ENCODE measurements at regions not wholly inside any gene's neighbourhood (a gene's known extent, or its start where the extent isn't known, plus 50 kb on each side); places are given as distances from the start of the nearest gene placed in this dataset.

DNA sequence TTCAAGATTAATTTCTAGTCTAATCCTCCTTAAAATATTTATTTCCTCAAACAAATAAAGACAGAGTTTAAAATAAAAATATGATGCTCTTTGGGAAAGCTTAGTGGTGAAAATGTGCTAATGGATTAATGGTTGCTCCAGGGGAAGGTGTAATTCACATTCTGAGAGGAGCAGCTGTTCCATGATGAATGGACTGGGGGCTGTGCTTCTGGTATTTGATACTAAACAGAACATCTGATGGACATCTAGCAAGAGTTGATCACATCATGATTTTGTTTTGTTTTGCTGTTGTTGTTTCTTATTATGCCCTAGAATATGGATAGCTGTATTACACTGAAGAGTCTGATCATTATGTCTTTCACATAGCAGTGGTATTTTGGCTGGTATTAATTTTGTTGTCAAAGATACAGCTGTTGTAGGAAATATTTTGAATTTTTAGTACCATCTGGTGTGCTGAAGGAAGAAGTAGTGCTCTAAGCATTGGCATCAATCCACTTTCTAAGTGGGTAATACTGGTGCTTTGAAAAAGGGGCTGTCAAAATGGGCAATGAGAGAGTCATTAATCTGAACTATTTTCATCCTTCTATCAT is 296.4 kb downstream of the ADAMTS20 start:
- Histone ChIP-seq H3K27me3 (ENCODE audit: control insufficient read depth, insufficient read depth, low read length) (no peaks in the 10 kb centered on the region), H3K4me2 (ENCODE audit: extremely low read depth, insufficient read depth, low read length) (no peak overlapping the region), H3K36me3 (ENCODE audit: control insufficient read depth, insufficient read depth, low read length) (no peaks in the 10 kb centered on the region), H3K79me2 (ENCODE audit: control insufficient read depth, insufficient read depth, low read length) (no peaks in the 10 kb centered on the region), H3K9me3 (ENCODE audit: control insufficient read depth, insufficient read depth, low read depth, low read length) (no peaks in the 10 kb centered on the region), H2AFZ (ENCODE audit: low read length) (no peak overlapping the region), H3K27ac (ENCODE audit: insufficient read depth, low read length) (no peak overlapping the region), H3K9ac (ENCODE audit: insufficient read depth, low read length) (no peak overlapping the region), H3K4me1 (ENCODE audit: control insufficient read depth, extremely low read depth, insufficient read depth, low read length) (no peaks in the 10 kb centered on the region), H3K4me3 (replicated peaks in 1 of 4; ENCODE audit: control extremely low read depth in 1 of 4, insufficient read depth in 1 of 4, low read depth in 3 of 4, low read length in 4 of 4) (no peak overlapping the region), H4K20me1 (ENCODE audit: control insufficient read depth, extremely low read depth, insufficient read depth, low read length) (no peaks in the 10 kb centered on the region)
- DNase-seq (ENCODE audit: low read depth in 2 of 2), result no peak
- TF ChIP-seq, protein P1, sequence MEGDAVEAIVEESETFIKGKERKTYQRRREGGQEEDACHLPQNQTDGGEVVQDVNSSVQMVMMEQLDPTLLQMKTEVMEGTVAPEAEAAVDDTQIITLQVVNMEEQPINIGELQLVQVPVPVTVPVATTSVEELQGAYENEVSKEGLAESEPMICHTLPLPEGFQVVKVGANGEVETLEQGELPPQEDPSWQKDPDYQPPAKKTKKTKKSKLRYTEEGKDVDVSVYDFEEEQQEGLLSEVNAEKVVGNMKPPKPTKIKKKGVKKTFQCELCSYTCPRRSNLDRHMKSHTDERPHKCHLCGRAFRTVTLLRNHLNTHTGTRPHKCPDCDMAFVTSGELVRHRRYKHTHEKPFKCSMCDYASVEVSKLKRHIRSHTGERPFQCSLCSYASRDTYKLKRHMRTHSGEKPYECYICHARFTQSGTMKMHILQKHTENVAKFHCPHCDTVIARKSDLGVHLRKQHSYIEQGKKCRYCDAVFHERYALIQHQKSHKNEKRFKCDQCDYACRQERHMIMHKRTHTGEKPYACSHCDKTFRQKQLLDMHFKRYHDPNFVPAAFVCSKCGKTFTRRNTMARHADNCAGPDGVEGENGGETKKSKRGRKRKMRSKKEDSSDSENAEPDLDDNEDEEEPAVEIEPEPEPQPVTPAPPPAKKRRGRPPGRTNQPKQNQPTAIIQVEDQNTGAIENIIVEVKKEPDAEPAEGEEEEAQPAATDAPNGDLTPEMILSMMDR (conservative IDR thresholded peaks at IDR 0.05 in 1 of 2, IDR thresholded peaks at IDR 0.05 in 1 of 2; ENCODE audit: low read depth in 1 of 2, low read length in 2 of 2), result no peak
- TF ChIP-seq EZH2 (IDR thresholded peaks at IDR 0.05; ENCODE audit: low read length, missing control alignments), result no peak

DNA sequence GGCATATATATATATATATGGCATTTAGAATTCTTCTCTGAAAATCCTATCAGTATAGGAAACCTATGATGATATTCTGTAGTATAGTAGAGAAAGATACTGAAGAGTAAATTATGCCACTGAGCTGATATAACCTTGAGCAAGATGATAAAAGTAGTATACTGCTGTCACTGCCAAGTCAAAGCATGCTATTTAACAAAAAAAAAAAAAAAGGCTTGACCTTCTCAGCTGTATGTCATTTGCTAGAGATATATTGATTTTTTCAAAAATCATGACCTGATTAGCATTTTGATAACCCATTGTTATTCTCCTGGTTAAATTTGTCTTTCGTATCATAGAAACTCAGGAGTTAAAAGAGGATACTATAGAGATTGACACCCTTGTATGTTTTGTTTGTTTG is 299.4 kb downstream of the ADAMTS20 start:
- no peak overlapping the region for H3K27ac ChIP-seq (ENCODE audit: insufficient read depth, low read length)
- H3K27me3 ChIP-seq (ENCODE audit: control insufficient read depth, insufficient read depth, low read length), result no peaks in the 10 kb centered on the region
- H2AFZ ChIP-seq (ENCODE audit: low read length), result no peak overlapping the region
- no peaks in the 10 kb centered on the region for H3K36me3 ChIP-seq (ENCODE audit: control insufficient read depth, insufficient read depth, low read length)
- no peaks in the 10 kb centered on the region for H3K79me2 ChIP-seq (ENCODE audit: control insufficient read depth, insufficient read depth, low read length)
- no peak overlapping the region for H3K4me2 ChIP-seq (ENCODE audit: extremely low read depth, insufficient read depth, low read length)
- no peak for DNase-seq (ENCODE audit: low read depth in 2 of 2)
- TF ChIP-seq, protein P1 (conservative IDR thresholded peaks at IDR 0.05 in 1 of 2, IDR thresholded peaks at IDR 0.05 in 1 of 2; ENCODE audit: low read depth in 1 of 2, low read length in 2 of 2), result no peak
- no peak for TF ChIP-seq EZH2 (IDR thresholded peaks at IDR 0.05; ENCODE audit: low read length, missing control alignments)
- no peaks in the 10 kb centered on the region for H4K20me1 ChIP-seq (ENCODE audit: control insufficient read depth, extremely low read depth, insufficient read depth, low read length)
- no peaks in the 10 kb centered on the region for H3K9me3 ChIP-seq (ENCODE audit: control insufficient read depth, insufficient read depth, low read depth, low read length)
- no peak overlapping the region for H3K4me3 ChIP-seq (replicated peaks in 1 of 4; ENCODE audit: control extremely low read depth in 1 of 4, insufficient read depth in 1 of 4, low read depth in 3 of 4, low read length in 4 of 4)
- H3K9ac ChIP-seq (ENCODE audit: insufficient read depth, low read length), result no peak overlapping the region
- no peaks in the 10 kb centered on the region for H3K4me1 ChIP-seq (ENCODE audit: control insufficient read depth, extremely low read depth, insufficient read depth, low read length)

- H3K9me3 ChIP-seq (ENCODE audit: control insufficient read depth, insufficient read depth, low read depth, low read length), result no peaks in the 10 kb centered on the region
- H3K27me3 ChIP-seq (ENCODE audit: control insufficient read depth, insufficient read depth, low read length), result no peaks in the 10 kb centered on the region
- no peaks in the 10 kb centered on the region for H3K79me2 ChIP-seq (ENCODE audit: control insufficient read depth, insufficient read depth, low read length)
- H3K4me2 ChIP-seq (ENCODE audit: extremely low read depth, insufficient read depth, low read length), result no peak overlapping the region
- H3K4me1 ChIP-seq (ENCODE audit: control insufficient read depth, extremely low read depth, insufficient read depth, low read length), result no peaks in the 10 kb centered on the region
- TF ChIP-seq, protein P1 (conservative IDR thresholded peaks at IDR 0.05 in 1 of 2, IDR thresholded peaks at IDR 0.05 in 1 of 2; ENCODE audit: low read depth in 1 of 2, low read length in 2 of 2), result no peak
- no peak for TF ChIP-seq EZH2 (IDR thresholded peaks at IDR 0.05; ENCODE audit: low read length, missing control alignments)
- no peak overlapping the region for H2AFZ ChIP-seq (ENCODE audit: low read length)
- H3K36me3 ChIP-seq (ENCODE audit: control insufficient read depth, insufficient read depth, low read length), result no peaks in the 10 kb centered on the region
- H3K9ac ChIP-seq (ENCODE audit: insufficient read depth, low read length), result no peak overlapping the region
- no peaks in the 10 kb centered on the region for H4K20me1 ChIP-seq (ENCODE audit: control insufficient read depth, extremely low read depth, insufficient read depth, low read length)
- no peak overlapping the region for H3K27ac ChIP-seq (ENCODE audit: insufficient read depth, low read length)
- no peak for DNase-seq (ENCODE audit: low read depth in 2 of 2)
- no peak overlapping the region for H3K4me3 ChIP-seq (replicated peaks in 1 of 4; ENCODE audit: control extremely low read depth in 1 of 4, insufficient read depth in 1 of 4, low read depth in 3 of 4, low read length in 4 of 4)
Measured at GRCh38 chr12:43245947-43246346, 306.1 kb downstream of the ADAMTS20 start.

Data from fibroblast of lung (primary cell).